ENCODE measurements at regions not wholly inside any gene's neighbourhood (a gene's known extent, or its start where the extent isn't known, plus 50 kb on each side); places are given as distances from the start of the nearest gene placed in this dataset.
"Not testable (repeated sequence)": the region's sequence is repeated elsewhere in the genome, so short reads cannot be mapped to it uniquely, and the experiment has no call there.

DNA sequence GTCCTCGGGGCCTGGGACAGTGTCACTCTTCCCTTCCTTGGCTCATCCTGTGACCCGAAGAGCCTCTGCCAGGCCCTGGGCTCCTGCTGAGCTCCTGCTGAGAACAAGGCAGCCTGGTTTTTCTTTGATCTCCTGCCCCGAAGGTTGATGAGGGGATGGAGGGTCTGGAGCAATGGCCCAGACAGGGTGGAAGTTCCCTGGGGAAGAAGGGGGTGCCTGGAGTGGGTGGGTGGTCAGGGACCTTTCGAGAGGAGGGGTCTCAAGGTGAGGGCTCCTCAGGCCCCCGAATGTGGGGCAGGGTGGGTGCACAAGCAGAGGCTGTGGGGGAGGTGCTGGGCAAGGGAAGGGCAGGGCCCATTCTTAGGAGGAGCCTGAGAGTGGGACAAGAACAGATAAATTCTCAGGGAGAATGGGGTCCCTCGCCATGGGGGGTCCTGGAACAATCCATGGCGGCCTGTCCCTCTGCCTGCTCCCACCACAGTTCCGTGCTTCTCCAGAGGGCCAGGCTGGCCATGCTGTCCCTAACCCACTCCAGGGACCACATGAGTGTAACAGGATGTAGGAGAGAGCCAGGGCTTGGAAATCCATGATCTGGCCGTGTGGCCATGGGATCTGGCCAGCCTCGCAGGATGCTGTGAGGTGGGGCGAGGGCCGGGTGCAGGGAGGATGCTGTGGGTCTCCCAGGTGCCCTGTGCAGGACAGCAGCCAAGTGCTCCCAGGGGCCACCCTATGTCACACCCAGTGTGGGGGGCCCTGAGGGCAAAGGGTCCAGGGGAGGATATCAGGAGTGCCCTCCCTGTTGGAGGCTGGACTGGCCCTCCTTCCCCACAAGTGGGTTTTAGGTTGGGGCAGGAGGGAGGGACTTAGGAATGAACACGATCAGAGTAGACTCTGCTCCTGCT, 128.5 kb upstream of the LPCAT1 start:
- DNase-seq, result no peak

DNA sequence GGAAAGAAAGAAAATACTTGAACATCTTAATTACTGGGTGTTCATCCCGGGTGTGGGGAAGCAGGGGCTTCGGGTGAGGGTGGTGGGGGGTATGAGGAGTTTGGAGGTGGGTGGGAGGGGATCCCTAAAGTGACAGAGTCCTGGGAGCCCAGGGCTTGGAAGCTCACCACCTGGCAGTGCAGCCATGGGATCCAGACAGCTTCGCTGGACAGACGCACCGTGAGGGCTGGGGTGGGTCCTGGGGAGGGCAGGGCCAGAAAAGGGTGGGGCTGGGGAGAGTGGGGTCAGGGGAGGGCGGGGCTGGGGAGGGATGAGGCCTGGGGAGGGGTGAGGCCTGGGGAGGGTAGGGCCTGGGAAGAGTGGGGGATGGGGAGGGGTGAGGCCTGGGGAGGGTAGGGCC, 127.5 kb upstream of the LPCAT1 start:
- DNase-seq, result no peak

DNA sequence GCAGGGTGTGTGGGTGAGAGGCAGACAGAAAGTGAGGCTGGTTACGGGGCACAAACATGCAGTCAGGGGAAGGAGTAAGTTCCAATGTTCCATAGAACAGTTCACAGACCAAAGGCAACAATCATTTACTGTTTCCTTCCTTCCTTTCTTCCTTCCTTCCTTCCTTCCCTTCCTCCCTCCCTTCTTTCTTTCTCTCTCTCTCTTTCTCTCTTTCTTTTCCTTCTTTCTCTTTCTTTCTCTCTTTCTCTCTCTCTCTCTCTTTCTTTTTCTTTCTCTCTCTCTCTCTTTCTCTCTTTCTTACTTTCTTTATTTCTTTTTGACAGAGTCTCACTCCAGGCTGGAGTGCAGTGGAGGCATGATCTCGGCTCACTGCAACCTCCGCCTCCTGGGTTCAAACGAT, 125.8 kb upstream of the LPCAT1 start:
- DNase-seq, result no peak

DNA sequence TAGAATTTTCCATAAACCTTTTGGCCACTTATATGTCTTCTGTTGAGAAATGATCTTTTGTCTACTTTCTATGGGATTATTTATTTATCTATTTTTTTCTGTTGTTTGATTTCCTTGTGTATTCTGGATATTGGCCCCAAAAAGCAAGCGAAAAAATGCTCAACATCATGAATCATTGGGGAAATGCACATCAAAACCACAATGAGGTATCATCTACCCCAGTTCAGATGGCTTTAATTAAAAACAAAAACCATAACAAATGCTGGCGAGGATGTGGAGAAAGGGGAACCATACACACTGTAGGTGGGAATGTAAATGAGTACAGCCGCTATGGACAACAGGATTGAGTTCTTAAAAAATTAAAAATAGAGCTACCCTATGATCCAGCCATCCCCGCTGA, 125.0 kb upstream of the LPCAT1 start:
- no peak for DNase-seq

DNA sequence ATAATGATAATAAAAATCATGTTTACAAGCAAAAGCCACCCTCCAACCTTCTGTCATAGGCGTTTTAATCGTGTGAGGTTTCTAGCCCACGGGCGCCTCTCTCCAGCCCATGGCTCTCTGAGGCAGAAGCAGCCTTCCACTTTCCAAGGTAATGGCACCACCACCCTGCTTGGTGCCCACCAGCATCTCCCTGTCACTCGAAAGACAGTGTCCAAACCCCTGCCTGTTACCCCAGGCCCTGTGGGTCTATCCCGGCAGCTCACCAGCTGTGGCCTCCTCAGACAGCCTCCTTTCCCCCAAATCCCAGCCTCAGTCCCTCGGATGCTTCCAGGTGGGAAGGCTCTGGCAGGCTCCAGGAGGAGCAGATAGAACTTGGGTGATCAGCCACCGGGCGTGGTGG, 123.8 kb upstream of the LPCAT1 start:
- DNase-seq, result no peak

DNA sequence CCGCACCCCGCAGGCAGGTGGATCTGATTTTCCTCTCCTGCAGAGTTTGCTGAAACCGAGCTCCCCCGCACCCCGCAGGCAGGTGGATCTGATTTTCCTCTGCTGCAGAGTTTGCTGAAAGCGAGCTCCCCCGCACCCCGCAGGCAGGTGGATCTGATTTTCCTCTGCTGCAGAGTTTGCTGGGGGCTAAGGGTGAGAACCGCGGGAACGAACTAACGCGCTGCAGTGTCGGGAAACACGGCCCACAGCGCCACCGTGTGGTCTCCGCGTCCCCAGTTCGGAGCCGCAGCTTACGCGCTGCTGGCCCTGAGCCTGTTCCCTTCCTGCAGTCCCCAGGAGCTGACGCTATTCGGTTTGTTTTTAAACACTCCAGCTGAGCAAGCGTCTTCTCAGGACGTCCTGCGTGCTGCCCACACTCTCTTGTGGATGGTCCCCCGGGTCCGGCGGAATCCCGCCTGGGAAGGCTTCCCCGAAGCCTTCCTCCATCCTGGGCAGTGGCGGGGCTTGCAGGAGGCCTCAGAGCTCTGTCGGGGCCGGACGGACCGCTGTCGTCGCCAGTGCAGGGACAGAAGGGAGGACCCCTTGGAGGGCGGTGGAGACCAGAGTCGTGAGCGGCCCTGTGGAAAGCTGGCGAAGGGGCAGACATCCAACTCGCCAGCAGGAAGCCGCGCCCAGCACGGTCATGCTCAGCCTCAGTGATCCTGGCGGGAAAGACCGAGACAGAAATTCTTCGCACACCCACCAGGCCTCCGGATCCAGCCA, 121.2 kb upstream of the LPCAT1 start:
- peak; percentile 78 to 93 (median 89) for DNase-seq

DNA sequence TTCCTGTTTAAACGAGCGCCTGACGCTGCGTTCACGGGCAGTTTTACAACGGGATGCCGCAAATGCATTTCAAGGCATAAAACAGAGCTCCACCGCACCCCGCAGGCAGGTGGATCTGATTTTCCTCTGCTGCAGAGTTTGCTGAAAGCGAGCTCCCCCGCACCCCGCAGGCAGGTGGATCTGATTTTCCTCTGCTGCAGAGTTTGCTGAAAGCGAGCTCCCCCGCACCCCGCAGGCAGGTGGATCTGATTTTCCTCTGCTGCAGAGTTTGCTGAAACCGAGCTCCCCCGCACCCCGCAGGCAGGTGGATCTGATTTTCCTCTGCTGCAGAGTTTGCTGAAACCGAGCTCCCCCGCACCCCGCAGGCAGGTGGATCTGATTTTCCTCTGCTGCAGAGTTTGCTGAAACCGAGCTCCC, 120.6 kb upstream of the LPCAT1 start:
- DNase-seq, result not testable (repeated sequence)

DNA sequence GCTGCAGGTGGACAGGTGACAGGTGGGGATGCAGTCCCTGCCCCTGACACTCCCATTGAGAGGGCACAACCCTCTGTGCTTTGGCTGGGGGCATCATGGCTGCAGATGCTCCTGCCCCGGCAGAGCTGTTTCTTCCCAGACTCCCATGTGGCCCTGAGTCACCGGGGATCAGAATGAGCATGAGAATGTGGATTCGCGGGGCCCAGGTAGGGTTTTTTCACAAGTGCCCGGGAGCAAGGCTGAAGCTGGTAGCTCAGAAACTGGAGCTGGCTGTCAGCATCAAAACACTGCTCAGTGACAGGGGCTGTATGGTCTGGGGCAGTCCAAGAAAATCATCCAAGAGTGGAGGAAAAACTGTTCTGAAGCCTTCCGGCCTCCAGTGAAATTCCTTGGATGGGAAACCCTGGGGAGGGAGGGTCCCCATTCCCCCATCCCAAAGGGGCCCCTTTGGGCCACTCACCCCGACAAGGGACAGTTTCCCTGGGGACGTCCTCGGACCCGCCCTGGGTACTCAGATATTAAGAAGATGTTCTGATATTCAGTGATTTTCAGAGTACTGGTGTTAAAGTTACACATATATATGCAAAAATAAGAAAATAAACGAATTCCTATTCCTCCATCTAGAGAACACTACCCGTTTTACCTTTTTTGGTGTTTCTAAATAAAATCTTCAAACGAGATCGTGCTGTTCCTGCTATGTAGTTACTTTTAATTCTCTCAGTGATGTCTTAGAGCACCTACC, 120.1 kb upstream of the LPCAT1 start:
- no peak for DNase-seq

DNA sequence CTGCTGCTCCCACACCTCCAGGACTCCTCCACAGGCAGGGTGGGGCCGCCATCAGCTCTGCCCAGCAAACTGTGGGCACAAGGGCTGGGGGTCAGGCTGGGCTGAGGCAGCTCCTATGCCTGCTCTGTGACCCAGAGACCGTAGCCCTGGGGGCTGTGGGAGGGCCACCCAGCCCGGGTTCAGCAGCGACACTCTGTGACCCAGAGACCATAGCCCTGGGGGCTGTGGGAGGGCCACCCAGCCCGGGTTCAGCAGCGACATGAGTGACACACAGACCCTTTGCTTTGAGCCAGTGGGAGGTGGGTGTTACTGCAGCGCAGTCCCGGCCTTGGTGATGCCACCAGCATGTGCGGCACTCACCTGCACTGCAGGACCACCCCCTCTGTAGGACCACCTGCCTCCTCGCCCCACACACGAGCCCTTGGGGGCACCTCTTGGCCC, 118.9 kb upstream of the LPCAT1 start:
- no peak for DNase-seq

DNA sequence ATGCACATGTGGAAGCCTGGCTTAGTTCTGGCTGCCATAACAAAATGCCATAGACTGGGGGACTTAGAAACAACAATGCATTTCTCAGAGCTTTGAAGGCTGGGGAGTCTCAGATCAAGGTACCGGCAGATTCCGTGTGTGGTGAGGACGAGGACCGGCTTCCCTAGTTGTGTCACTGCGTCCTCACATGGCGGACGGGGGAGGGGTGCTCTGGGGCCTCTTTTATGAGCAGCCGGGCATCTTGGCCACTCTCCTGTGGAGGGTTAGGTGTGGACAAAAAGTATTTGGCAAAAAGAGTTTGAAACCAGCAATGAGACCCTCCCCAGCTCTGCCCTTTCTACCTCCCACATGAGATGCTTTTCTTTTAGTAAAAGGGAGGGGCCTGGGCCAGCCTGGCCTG, 118.5 kb upstream of the LPCAT1 start:
- DNase-seq, result no peak

DNA sequence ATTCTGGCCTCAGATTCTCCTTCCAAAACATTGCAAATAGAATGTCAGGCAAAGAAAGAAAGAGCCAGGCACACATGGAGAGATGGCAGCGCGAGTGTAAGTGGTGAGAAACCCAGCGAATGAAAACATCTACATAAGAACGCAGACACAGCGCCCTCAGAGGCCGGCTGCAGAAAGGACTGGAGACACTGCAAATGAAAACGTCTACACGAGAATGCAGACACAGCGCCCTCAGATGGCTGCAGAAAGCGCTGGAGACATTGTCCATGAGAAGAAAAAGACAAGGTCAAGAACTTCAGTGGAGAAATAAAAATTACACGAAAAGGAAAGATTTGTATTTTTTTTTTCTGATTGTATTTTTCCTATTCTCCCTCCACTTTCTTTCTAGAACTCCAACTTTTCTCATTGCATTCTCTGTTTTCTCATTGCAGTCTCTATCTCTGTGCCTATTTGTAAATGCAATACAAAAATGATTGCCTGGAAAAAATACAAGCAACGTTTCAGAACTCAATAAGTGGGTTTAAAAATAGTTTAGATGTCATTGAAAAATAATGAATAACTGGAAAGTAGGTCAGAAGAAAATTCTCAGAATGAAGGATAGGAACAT, 117.9 kb upstream of the LPCAT1 start:
- peak; percentile 89 to 92 (median 91) for DNase-seq

DNA sequence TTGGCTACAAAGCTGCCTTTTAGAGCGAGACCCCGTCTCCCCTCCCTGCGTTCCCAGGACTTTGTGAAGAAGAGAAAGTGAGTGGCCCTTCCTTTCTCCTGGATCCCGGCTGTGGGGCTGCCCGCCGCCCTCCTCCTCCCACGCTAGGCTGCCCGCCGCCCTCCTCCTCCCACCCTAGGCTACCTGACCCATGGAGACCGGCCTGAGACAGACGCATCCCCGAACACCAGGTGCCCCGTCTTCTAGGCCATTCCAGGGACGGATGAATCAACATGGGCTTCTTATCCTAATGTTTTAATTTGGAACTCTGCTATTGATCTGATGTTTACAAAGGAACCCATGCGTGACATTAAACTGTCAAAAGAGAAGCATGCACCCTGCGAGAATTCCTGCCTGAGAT, 117.3 kb upstream of the LPCAT1 start:
- no peak for DNase-seq

DNA sequence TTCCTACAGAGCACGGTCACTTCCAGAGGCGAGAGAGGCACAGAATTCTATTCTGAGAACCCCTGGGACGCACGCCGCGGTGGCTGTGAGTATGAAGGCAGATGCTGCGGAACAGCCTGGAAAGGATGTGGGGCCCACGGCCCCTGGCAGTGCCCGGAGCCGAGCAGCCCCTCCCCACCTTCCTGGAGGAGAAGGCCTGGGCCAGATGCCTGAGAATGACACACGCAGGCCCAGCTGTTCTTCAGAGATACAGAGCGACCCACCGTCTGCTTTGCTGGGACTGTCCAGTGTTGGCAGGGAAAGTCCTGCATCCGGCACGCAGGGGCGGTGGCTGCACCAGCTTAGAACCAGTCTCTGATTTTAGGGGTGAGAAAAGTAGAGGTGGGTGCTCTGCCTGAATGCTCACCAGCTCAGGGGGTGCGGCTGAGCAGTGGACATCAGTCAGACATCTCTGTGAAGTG, 116.7 kb upstream of the LPCAT1 start:
- DNase-seq, result no peak

DNA sequence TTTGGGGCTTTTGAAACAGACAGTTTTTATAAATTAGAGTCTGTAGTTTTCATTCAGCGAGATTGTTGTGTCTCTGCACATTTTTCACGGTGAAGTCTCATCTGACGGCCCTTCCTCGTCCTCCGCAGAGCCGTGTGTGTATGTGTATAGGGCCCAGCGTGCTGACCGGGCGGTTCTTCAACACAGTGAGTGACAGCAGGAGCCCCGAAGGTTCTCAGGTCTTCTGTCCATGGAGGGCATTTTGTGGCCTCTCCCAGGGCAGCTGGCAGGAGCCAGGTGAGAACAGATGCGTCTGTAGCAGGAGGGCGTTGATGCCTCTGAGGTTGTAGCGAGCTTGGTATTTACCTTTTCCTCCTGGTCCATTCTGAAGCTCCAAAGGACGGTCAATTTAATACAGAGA, 116.0 kb upstream of the LPCAT1 start:
- DNase-seq, result no peak

DNA sequence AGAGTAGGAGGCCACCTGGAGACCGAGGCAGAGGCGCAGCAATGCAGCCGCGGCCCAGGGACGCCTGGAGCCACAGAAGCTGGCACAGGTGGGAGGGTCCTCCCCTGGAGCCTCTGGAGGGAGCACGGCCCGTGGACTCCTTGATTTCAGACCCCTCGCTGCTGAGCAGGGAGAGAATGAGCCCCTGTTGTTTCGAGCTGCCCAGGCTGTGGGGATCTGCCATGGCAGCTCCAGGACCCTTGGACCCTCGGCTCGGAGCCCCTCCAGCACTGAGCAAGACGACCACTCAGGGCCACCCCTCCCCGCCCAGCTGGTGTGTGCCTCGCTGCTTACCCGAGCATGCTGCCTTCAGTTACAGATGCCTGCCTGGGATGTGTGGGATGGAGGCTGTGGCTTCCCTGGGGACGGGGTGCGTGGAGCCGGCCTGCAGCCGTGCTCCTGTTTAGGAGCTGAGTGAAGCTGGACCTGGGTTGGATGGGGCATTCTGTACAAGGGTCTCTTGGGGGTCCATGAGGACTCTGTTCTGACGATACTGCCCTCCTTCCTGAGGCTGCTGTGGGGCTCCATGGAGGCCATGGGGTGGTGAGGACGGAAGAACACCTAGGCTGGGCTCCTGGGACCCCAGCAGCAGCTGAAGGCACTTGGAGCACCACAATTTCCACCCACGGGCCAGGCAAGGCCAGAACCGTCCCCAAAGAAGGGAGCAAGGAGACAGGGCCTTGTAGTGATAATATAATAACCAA, 115.1 kb upstream of the LPCAT1 start:
- no peak for DNase-seq

DNA sequence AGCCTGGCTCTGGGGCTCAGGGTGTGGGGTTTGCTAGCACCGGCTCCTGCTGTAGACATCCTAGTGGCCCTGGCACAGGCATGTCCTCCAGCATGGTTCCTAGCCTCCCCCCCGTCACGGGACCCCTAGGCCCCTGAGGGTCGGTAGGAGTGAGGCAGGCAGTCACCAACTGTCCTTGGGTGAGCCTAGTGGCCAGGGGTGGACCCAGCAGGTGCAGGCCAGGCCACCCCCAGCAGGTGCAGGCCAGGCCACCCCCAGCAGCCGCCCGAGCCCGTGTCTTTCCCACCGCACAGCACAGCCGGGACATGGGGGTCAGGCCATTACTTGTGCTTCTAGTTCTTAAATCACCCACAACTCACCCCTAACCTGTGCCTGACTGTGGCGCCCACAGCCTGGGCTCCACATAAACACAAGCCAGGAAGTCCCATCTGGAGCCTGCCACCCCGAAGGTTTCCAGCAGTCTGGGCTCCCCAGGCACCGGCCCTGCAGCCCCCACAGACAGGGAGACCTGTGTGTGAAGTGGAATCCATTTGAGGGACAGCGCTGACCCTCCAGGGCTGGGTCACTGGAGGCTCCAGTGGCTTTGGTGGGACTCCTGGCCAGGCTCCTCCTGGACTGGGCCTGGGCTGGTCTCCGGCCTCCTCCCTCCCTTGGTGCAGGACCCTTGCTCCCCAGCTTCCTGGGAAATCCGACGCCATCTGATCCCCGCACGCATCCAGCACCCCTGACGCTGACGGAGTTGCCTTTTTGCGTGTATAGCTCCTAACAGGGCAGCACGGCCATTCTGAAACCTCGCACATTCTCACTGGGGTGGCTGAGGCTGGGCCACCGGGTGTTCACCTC, 114.1 kb upstream of the LPCAT1 start:
- DNase-seq, result no peak

DNA sequence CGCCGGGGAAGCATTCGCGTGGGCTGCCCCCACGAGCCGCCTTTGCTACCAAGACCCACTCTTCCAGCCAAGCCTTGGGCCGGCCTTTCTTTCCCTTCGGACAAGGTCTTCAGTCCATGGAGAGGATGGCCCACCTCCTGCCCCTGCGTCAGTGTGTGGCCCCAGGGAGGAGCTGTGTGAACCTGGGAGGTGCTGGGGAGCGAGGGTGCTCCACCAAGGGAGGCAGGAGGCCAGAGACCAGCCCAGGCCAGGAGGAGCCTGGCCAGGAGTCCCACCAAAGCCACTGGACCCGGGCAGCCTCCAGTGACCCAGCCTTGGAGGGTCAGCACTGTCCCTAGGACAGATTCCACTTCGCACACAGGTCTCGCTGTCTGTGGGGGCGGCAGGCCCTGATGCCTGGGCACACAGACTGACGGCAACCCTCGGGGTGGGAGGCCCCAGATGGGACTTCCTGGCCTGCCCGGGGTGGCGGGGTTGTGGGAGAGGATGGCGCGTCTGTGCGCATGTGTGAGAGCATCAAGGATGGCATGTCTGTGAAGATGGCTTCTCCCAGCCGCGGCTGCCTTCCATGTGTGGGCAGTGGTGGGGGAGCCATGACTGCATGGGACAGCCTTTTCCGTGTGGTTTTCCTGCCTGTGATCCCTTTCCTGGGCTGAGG, 113.3 kb upstream of the LPCAT1 start:
- DNase-seq, result no peak

DNA sequence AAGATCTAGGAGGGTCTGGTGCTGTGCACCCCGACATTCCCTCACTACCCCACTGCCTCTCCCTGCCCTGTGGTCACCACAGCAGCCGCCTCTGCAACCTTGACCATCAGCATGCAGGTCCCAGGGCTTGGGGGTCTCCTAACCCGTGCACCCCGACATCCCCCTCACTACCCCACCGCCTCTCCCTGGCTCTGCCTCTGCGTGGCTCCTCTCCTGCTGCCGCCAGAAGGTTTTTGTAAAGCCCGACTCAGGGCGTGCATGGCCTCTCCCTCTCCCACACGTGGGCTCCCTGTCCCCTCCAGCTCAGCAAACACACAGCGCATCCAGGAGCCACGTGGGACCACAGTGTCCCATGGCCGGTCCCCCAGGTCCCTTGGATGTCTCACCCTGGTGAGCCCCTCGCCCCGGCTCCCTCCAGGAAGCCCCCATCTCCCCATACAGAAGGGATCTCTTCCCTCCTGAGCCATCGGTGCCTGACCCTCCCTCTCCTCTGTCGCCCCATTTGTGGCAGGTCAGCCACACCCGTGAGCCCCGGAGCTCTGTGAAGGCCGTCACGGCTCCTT, 112.5 kb upstream of the LPCAT1 start:
- not testable (repeated sequence) for DNase-seq

DNA sequence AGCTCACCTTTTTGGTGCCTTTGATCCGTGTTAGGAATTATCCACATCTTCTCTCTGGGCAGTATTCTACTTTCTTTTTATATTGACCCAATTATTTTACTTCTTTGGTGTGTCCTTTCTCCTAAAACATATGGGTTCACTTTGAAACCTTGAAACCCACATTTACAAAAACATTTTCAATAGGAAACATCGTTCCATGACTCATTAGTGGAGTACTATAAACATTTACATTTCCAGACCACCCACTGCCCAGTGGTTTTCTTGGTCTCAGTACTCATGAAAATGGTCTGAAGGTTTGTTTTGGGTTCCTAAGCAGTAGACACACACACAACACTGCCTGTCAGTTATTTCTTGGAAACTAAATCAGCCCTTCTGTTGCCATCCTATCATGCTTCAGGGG, 111.7 kb upstream of the LPCAT1 start:
- DNase-seq, result not testable (repeated sequence)

DNA sequence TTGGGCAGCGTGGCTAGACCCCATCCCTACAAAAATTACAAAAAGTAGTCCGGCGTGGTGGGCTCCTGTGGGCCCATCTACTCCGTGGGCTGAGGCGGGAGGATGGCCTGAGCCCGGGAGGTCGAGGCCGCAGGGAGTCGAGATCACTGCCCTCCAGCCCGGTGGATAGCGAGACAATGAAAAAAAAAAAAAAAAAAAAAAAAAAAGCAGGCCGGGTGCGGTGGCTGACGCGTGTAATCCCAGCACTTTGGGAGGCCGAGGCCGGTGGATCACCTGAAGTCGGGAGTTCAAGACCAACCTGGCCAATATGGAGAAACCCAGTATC, 110.5 kb upstream of the LPCAT1 start:
- DNase-seq, result no peak
